ENCODE measurements at regions not wholly inside any gene's neighbourhood (a gene's known extent, or its start where the extent isn't known, plus 50 kb on each side); places are given as distances from the start of the nearest gene placed in this dataset.

DNA sequence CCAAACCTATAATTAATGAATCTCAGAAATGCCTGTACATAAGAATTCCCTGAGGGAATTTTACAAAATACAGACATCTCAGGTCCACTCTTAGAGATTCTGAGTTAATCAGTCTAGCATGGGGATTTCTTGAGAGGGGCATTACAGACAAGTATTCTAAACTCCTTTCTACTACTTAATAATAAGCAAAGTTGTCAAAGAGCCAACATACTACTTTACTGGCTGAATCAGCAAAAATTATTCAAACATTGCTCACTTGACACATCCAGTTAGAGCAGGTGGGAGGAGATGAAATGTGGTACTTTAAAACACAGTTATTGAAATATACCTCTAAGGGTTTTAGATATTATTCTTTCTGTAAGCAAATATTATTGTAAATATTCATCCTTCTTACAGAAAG is 1164.7 kb downstream of the CDY2B start:
- Histone ChIP-seq H3K27ac (no peak overlapping the region), H3K4me1 (no peaks in the 10 kb centered on the region), H3K36me3 (no peaks in the 10 kb centered on the region), H3K9me3 (no peaks in the 10 kb centered on the region), H3K4me3 (no peak overlapping the region), H3K27me3 (replicated peaks in 1 of 7) (no peaks in the 10 kb centered on the region)
- intact Hi-C loops (cut with DNase I; ENCODE audit: low total_unique reads) = no loop called here
- no peak for DNase-seq
- TF ChIP-seq POLR2AphosphoS5 (IDR thresholded peaks at IDR 0.05) = no peak
- TF ChIP-seq, protein P1, sequence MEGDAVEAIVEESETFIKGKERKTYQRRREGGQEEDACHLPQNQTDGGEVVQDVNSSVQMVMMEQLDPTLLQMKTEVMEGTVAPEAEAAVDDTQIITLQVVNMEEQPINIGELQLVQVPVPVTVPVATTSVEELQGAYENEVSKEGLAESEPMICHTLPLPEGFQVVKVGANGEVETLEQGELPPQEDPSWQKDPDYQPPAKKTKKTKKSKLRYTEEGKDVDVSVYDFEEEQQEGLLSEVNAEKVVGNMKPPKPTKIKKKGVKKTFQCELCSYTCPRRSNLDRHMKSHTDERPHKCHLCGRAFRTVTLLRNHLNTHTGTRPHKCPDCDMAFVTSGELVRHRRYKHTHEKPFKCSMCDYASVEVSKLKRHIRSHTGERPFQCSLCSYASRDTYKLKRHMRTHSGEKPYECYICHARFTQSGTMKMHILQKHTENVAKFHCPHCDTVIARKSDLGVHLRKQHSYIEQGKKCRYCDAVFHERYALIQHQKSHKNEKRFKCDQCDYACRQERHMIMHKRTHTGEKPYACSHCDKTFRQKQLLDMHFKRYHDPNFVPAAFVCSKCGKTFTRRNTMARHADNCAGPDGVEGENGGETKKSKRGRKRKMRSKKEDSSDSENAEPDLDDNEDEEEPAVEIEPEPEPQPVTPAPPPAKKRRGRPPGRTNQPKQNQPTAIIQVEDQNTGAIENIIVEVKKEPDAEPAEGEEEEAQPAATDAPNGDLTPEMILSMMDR (IDR thresholded peaks at IDR 0.05 in 8 of 11, conservative IDR thresholded peaks at IDR 0.05 in 3 of 11) = no peak
- TF ChIP-seq POLR2A (IDR thresholded peaks at IDR 0.05) = no peak

DNA sequence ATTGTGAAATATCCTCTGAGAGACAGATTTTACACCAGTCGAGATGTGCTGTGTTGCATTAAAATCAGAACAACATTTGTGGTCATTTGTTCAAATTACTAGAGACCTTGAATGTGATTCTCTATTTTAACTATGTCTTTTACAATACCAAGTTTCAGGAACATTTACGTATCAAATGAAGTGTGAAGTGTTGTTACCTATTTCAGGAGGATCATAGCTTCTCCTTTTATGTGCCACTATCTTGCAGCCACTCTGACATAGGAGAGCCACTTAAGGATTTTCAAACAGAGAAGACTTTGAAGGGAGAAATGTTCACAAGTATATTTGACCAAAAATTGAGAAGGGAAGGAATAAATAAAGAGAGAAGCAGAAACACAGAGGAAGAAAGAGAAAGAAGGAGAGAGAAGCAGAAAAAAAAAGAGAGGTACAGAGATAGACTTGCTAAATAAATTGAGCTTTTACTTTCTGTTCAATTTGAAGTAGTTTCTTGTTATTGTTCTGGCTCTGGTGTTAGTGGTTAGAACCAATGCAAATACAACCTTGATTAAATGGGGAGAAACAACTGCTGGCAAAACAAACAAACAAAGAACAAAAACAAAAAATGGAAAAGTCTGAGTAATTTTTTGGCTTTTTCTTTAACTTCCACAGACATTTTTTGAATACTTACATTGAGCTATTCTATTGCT is 1206.8 kb downstream of the CDY2B start:
- no peak overlapping the region for H3K4me3 ChIP-seq
- intact Hi-C loops (cut with DNase I; ENCODE audit: low total_unique reads) = no loop called here
- no peaks in the 10 kb centered on the region for H3K4me1 ChIP-seq
- no peaks in the 10 kb centered on the region for H3K27me3 ChIP-seq (replicated peaks in 1 of 7)
- no peak for DNase-seq
- no peaks in the 10 kb centered on the region for H3K9me3 ChIP-seq
- no peak for TF ChIP-seq POLR2AphosphoS5 (IDR thresholded peaks at IDR 0.05)
- TF ChIP-seq, protein P1 (IDR thresholded peaks at IDR 0.05 in 8 of 11, conservative IDR thresholded peaks at IDR 0.05 in 3 of 11) = no peak
- TF ChIP-seq POLR2A (IDR thresholded peaks at IDR 0.05) = no peak
- no peaks in the 10 kb centered on the region for H3K36me3 ChIP-seq
- H3K27ac ChIP-seq = no peak overlapping the region
- 53 to 69% (median 67%) methylated on average over 2 of the region's 2 CpGs; no CpG with 5 or more reads in 2 of the 5 donors for WGBS, 5 donors

DNA sequence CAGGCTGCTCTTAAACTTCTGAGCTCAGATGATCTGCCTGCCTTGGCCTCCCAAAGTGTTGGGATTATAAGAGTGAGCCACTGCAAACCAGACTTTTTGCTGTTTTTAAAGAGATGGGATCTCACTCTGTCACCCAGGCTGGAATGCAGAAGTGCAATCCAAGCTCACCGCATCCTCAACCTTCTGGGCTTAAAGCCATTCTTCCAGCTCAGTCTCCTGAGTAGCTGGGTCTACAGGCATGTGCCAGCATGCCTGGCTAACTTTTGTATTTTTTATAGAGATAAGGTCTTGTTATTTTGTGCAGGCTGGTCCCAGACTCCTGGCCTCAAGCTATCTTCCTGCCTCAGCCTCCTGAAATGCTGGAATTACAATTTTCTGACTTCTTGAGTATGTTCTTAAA is 1211.6 kb downstream of the CDY2B start:
- Histone ChIP-seq H3K27ac (no peak overlapping the region), H3K4me1 (no peaks in the 10 kb centered on the region), H3K9me3 (no peaks in the 10 kb centered on the region), H3K27me3 (replicated peaks in 1 of 7) (no peaks in the 10 kb centered on the region), H3K36me3 (no peaks in the 10 kb centered on the region), H3K4me3 (no peak overlapping the region)
- TF ChIP-seq POLR2AphosphoS5 (IDR thresholded peaks at IDR 0.05) (no peak), POLR2A (IDR thresholded peaks at IDR 0.05) (no peak)
- TF ChIP-seq, protein P1 (IDR thresholded peaks at IDR 0.05 in 8 of 11, conservative IDR thresholded peaks at IDR 0.05 in 3 of 11) = no peak
- 93 to 100% (median 100%) methylated on average over 1 of the region's 1 CpG; no CpG with 5 or more reads in 2 of the 5 donors for WGBS, 5 donors
- intact Hi-C loops (cut with DNase I; ENCODE audit: low total_unique reads) = no loop called here
- DNase-seq = no peak

DNA sequence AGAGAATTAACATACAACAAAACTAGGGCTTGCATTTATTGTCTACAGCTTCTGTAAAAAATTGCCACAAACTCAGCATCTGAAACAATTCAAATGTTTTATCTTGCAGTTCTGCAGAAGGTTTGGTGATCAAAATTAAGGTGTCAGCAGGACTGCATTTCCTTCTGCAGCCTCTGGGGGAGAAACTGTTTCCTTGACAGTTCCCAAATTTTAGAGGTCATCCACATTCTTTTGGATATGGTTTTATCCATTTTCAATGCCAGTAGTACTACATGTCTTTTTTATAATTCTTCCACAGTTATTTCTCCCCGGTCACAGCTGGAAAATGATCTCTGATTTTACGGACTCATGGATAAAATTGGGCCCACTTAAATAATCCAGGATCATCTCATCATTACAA is 1217.3 kb downstream of the CDY2B start:
- H3K27ac ChIP-seq = no peak overlapping the region
- no peak for DNase-seq
- WGBS, 5 donors = 61 to 79% (median 74%) methylated on average over 2 of the region's 2 CpGs; no CpG with 5 or more reads in 2 of the 5 donors
- no peaks in the 10 kb centered on the region for H3K27me3 ChIP-seq (replicated peaks in 1 of 7)
- H3K4me1 ChIP-seq = no peaks in the 10 kb centered on the region
- intact Hi-C loops (cut with DNase I; ENCODE audit: low total_unique reads) = no loop called here
- H3K36me3 ChIP-seq = no peaks in the 10 kb centered on the region
- no peaks in the 10 kb centered on the region for H3K9me3 ChIP-seq
- H3K4me3 ChIP-seq = no peak overlapping the region
- no peak for TF ChIP-seq POLR2A (IDR thresholded peaks at IDR 0.05)
- TF ChIP-seq POLR2AphosphoS5 (IDR thresholded peaks at IDR 0.05) = no peak
- TF ChIP-seq, protein P1 (IDR thresholded peaks at IDR 0.05 in 8 of 11, conservative IDR thresholded peaks at IDR 0.05 in 3 of 11) = no peak
